K562 (cell line): ENCODE measurements at regions not wholly inside any gene's neighbourhood (a gene's known extent, or its start where the extent isn't known, plus 50 kb on each side); places are given as distances from the start of the nearest gene placed in this dataset.

Experiments
- ZBTB7A ChIP-seq: IDR thresholded peaks from 2 replicates; pipeline ENCODE4 v1.6.1; 2011; ENCODE audit warnings: low read depth, mild to moderate bottlenecking, low read length, moderate library complexity, borderline replicate concordance; ENCODE audit not compliant: control insufficient read depth
- TF ChIP-seq, protein P1 (sequence below): fragments of 450-650 bp; IDR thresholded peaks from 2 replicates; pipeline ENCODE4 v1.6.1; 2016
- TF ChIP-seq, protein P2 (sequence below): fragments of 250-450 bp; sonication (Bioruptor Pico); IDR thresholded peaks from 2 replicates; pipeline ENCODE4 v1.8.0; 2022; ENCODE audit warnings: moderate library complexity, mild to moderate bottlenecking, inconsistent platforms
- TF ChIP-seq, protein P3 (sequence below), 3 experiments: IDR thresholded peaks in 2 of 3; conservative IDR thresholded peaks in 1 of 3; 2 replicates each; pipeline ENCODE4 v1.5.1; 2011 to 2012; ENCODE audit warnings: low read length in 3 of 3, mild to moderate bottlenecking in 3 of 3, control low read depth in 2 of 3, improper control_type of control experiment in 1 of 3, inconsistent platforms in 1 of 3, low read depth in 1 of 3, mixed read lengths in 1 of 3, moderate library complexity in 1 of 3; ENCODE audit not compliant: insufficient read depth in 2 of 3

DNA sequence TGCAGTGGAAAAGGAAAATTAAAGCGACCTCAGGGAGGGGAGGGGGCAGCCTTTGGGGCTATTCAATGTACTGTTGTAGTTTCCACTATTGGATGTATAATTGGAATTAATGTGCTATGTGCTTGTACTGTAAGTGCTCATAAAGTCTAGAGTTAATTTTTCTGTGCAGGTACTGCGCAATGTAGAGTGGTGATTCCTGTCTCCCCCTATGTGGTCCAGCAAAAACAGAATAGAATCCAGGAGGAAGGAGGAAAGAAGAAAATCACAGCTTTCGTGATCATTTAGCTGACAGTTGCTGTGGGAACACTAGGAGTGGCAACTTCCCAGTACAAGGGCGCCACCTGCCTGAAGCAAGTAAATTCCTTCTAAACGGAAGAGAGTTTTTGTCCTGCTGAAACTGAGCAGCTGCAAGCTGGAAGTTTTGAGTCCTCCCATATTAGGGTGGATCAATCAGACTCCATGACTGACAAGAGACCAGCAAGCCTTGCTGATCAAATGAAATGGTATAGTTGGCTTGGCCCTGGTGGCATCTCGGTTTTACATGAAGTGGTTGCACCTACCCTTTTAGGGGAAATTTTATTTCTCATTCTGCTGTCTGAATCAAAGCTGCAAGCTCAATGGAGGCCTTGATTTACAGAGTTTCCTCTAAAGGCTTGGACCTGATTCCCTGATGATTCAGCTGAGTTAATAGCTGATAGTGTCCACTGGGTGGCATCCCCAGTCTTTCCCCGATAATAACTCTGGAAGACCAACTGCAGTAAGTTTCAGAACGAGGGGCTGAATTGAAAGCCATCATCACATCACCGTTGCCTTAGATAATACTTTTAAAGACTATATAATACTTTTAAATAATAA, 299.8 kb downstream of the HGF start:
- TF ChIP-seq, protein P1, sequence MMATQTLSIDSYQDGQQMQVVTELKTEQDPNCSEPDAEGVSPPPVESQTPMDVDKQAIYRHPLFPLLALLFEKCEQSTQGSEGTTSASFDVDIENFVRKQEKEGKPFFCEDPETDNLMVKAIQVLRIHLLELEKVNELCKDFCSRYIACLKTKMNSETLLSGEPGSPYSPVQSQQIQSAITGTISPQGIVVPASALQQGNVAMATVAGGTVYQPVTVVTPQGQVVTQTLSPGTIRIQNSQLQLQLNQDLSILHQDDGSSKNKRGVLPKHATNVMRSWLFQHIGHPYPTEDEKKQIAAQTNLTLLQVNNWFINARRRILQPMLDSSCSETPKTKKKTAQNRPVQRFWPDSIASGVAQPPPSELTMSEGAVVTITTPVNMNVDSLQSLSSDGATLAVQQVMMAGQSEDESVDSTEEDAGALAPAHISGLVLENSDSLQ: peak; percentile 35; the same call in 1 of the 2 replicates
- TF ChIP-seq, protein P2, sequence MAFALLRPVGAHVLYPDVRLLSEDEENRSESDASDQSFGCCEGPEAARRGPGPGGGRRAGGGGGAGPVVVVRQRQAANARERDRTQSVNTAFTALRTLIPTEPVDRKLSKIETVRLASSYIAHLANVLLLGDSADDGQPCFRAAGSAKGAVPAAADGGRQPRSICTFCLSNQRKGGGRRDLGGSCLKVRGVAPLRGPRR (CRISPR knock-in tag): no peak
- TF ChIP-seq, protein P3, sequence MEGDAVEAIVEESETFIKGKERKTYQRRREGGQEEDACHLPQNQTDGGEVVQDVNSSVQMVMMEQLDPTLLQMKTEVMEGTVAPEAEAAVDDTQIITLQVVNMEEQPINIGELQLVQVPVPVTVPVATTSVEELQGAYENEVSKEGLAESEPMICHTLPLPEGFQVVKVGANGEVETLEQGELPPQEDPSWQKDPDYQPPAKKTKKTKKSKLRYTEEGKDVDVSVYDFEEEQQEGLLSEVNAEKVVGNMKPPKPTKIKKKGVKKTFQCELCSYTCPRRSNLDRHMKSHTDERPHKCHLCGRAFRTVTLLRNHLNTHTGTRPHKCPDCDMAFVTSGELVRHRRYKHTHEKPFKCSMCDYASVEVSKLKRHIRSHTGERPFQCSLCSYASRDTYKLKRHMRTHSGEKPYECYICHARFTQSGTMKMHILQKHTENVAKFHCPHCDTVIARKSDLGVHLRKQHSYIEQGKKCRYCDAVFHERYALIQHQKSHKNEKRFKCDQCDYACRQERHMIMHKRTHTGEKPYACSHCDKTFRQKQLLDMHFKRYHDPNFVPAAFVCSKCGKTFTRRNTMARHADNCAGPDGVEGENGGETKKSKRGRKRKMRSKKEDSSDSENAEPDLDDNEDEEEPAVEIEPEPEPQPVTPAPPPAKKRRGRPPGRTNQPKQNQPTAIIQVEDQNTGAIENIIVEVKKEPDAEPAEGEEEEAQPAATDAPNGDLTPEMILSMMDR (IDR thresholded peaks at IDR 0.05 in 2 of 3, conservative IDR thresholded peaks at IDR 0.05 in 1 of 3; ENCODE audit: insufficient read depth in 2 of 3, low read depth in 1 of 3, low read length in 3 of 3): peak; percentile 51 to 69 (median 60); a peak in 5 of 6 replicates
- no peak for TF ChIP-seq ZBTB7A
